Osteocyte (in vitro differentiated cells): ENCODE measurements at regions not wholly inside any gene's neighbourhood (a gene's known extent, or its start where the extent isn't known, plus 50 kb on each side); places are given as distances from the start of the nearest gene placed in this dataset.
A peak's percentile ranks its signal among the peaks of the same experiment; 100 is the strongest.

ENCODE experiments used
- DNase-seq: peaks from one replicate; pipeline ENCODE4 v3.0.0; 2021; ENCODE audit warnings: mixed read lengths; ENCODE audit not compliant: unreplicated experiment; ENCODE audit errors: extremely low spot score
- H3K27ac Mint-ChIP-seq: one replicate; pipeline ENCODE4 v1.8.0; 2021; ENCODE audit warnings: mild to moderate bottlenecking, mixed read lengths; ENCODE audit not compliant: unreplicated experiment
- H3K27me3 Mint-ChIP-seq: one replicate; pipeline ENCODE4 v1.8.0; 2021; ENCODE audit warnings: mixed read lengths; ENCODE audit not compliant: unreplicated experiment
- H3K36me3 Mint-ChIP-seq: one replicate; pipeline ENCODE4 v1.8.0; 2021; ENCODE audit warnings: mixed read lengths; ENCODE audit not compliant: unreplicated experiment
- H3K4me1 Mint-ChIP-seq: one replicate; pipeline ENCODE4 v1.8.0; 2021; ENCODE audit warnings: mixed read lengths; ENCODE audit not compliant: unreplicated experiment
- H3K4me3 Mint-ChIP-seq: one replicate; pipeline ENCODE4 v1.8.0; 2021; ENCODE audit warnings: mild to moderate bottlenecking, moderate library complexity, mixed read lengths; ENCODE audit not compliant: unreplicated experiment
- H3K9me3 Mint-ChIP-seq: one replicate; pipeline ENCODE4 v1.8.0; 2021; ENCODE audit warnings: mixed read lengths; ENCODE audit not compliant: unreplicated experiment
- CTCF ChIP-seq: fragments of 200-600 bp; sonication (generic); IDR thresholded peaks from 2 replicates; pipeline ENCODE4 v1.5.0; 2021; ENCODE audit warnings: antibody characterized with exemption, mild to moderate bottlenecking, moderate library complexity

GRCh38 chr16:11452298-11452697, 107.0 kb downstream of the RMI2 start:
- DNase-seq = no peak
- TF ChIP-seq CTCF = no peak

GRCh38 chr16:11452746-11453389, 107.6 kb downstream of the RMI2 start:
- no peak for DNase-seq
- H3K27me3 Mint-ChIP-seq = peaks cover 46% of the 10 kb centered on the region
- H3K9me3 Mint-ChIP-seq = peaks cover 3% of the 10 kb centered on the region
- peaks cover 2% of the 10 kb centered on the region for H3K36me3 Mint-ChIP-seq
- peak overlapping the region; percentile 25 for H3K27ac Mint-ChIP-seq
- H3K4me1 Mint-ChIP-seq = peaks cover 8% of the 10 kb centered on the region
- H3K4me3 Mint-ChIP-seq = no peak overlapping the region
- TF ChIP-seq CTCF = no peak

More at GRCh38 chr16:11452298-11452697, 107.0 kb downstream of the RMI2 start:
- Mint-ChIP-seq H3K4me3 (no peak overlapping the region), H3K9me3 (peaks cover 3% of the 10 kb centered on the region), H3K27me3 (peaks cover 46% of the 10 kb centered on the region), H3K36me3 (peaks cover 2% of the 10 kb centered on the region), H3K4me1 (peaks cover 8% of the 10 kb centered on the region), H3K27ac (no peak overlapping the region)

GRCh38 chr16:11456741-11457140, 111.5 kb downstream of the RMI2 start:
- H3K27me3 Mint-ChIP-seq = peaks cover 29% of the 10 kb centered on the region
- no peak overlapping the region for H3K27ac Mint-ChIP-seq
- H3K9me3 Mint-ChIP-seq = peaks cover 3% of the 10 kb centered on the region
- DNase-seq = no peak
- H3K4me1 Mint-ChIP-seq = peaks cover 8% of the 10 kb centered on the region
- TF ChIP-seq CTCF = no peak
- H3K36me3 Mint-ChIP-seq = peaks cover 2% of the 10 kb centered on the region
- H3K4me3 Mint-ChIP-seq = no peak overlapping the region

GRCh38 chr16:11459722-11460121, 114.5 kb downstream of the RMI2 start:
- Mint-ChIP-seq H3K9me3 (peaks cover 3% of the 10 kb centered on the region), H3K4me3 (no peak overlapping the region), H3K4me1 (no peaks in the 10 kb centered on the region), H3K27me3 (peaks cover 16% of the 10 kb centered on the region), H3K27ac (no peak overlapping the region), H3K36me3 (no peaks in the 10 kb centered on the region)
- no peak for DNase-seq
- TF ChIP-seq CTCF = no peak

GRCh38 chr16:11460820-11461594, 115.7 kb downstream of the RMI2 start:
- H3K36me3 Mint-ChIP-seq = no peaks in the 10 kb centered on the region
- no peak overlapping the region for H3K27ac Mint-ChIP-seq
- H3K27me3 Mint-ChIP-seq = peaks cover 27% of the 10 kb centered on the region
- no peak for DNase-seq
- no peaks in the 10 kb centered on the region for H3K4me1 Mint-ChIP-seq
- H3K4me3 Mint-ChIP-seq = no peak overlapping the region
- no peak for TF ChIP-seq CTCF
- H3K9me3 Mint-ChIP-seq = no peaks in the 10 kb centered on the region
